Stimulated activated CD4-positive, alpha-beta T cell treated with anti-CD3 and anti-CD28 coated beads, Interleukin-4, amount 100 ng/mL, for 1 hour (primary cell): ENCODE measurements at regions not wholly inside any gene's neighbourhood (a gene's known extent, or its start where the extent isn't known, plus 50 kb on each side); places are given as distances from the start of the nearest gene placed in this dataset.
"Not testable (repeated sequence)": the region's sequence is repeated elsewhere in the genome, so short reads cannot be mapped to it uniquely, and the experiment has no call there.

Experiments used
- DNase-seq: peaks from one replicate; pipeline ENCODE4 v3.0.0-alpha.2; 2020

GRCh38 chr5:112534067-112534583 lies 115.0 kb upstream of the EPB41L4A start:
- DNase-seq = no peak

GRCh38 chr5:112534611-112535255 lies 115.7 kb upstream of the EPB41L4A start:
- DNase-seq = no peak

DNA sequence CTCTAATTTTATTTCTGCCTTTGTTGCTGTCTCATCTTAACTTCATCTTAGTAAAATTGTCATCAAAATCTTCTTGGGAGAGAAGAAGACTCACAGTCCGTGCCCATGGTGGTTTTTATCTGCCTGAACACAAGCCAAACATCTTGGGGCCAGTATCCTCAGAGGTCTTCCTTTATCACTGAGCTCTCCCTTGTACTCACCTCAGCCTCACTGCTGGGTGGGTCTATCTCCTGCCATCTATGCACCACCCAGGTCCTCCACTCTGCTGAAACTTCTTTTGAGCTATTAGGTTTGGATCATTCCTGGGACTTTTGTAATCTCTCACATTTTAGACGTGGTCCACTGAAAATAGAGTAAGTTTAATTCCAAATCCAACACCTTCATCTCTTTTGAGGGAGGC lies 116.3 kb upstream of the EPB41L4A start:
- DNase-seq = no peak

DNA sequence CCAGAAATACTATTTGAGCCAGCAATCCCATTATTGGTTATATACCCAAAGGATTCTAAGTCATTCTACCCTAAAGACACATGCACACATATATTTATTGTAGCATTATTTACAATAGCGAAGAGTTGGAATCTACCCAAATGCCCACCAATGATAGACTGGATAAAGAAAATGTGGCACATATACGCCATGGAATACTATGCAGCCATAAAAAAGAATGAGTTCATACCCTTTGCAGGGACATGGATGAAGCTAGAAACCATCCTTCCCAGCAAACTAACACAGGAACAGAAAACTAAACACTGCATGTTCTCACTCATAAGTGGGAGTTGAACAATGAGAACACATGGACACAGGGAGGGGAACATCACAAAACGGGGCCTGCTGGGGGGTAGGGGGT lies 125.5 kb upstream of the EPB41L4A start:
- DNase-seq = not testable (repeated sequence)

DNA sequence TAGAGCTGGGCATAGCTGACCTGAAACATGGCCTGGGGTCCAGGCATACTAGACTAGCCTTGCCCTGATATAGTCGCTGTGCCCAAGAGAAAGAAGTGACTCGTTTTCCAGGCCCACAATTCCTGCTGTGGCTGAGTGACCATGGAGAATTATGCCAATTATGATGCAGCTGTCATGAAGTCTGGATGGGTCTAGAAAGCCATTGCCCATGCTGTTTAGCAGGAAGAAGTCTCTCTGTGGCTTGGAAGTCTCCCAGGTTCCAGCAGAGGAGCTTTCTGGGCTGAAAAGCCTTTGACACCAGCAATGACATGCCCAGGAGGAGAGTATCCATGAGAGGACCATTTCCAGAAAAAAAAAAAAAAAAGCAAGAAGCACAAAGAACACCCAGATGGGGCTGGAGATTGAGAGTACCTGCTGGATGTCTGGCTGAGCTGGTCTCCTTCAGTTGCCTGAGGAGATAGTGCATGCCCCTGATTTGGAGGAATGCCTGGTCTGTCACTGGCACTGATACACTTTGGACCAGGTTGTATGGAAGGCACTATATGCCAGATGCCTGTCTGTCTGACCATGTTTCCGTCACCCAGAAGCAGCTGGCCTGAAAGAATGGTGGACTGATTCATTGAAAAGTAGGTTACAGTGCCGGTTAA lies 128.0 kb upstream of the EPB41L4A start:
- DNase-seq = no peak

DNA sequence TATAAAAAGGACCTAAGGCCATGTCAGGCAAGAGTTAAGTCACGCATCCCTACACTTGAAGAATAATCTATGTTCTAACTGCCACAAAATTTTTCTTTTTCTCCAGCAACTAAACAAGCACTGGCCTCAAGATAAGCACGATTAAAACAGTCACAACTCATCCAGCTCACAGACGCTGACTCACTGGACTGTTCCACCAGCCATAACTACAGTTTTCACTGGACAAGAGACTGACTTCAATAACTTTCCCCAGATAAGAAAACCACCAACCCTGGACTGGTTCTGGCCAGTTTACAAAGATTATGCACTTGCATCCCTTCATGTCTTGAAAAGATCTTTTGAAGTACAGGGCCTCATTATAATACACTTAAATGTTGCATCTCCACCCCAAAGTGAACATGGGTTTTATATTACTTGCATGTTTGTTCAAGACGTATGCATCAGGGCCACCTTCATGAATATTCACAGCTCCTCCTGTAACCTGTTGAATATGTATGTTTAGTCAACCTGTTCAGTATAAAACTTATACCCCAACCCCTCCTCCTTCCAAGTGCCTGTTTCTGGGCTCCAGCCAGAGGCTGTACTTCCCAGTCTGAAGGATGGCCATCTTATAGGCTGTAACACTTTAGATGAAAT lies 129.3 kb upstream of the EPB41L4A start:
- no peak for DNase-seq

DNA sequence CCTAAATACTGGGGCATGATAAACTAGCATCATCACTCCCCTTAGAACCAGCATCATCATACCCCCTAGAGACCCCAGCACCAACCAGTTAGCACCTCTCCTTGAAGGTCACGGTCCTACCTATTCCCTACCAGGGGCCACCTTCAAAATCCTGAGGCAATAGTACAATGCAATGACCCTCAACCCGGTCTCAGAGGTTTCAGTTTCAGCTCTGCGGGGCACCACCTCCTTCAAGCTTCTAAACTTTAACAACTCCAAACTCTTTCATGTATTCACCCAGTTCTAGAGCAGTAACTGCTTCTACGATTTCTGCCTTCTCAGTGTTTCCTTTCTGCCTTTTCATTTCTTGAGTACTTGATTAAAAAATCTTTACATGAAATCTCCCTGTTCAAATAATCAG lies 130.1 kb upstream of the EPB41L4A start:
- DNase-seq = no peak

- no peak for DNase-seq
These were observed 130.6 kb upstream of the EPB41L4A start for GRCh38 chr5:112549605-112550166.

DNA sequence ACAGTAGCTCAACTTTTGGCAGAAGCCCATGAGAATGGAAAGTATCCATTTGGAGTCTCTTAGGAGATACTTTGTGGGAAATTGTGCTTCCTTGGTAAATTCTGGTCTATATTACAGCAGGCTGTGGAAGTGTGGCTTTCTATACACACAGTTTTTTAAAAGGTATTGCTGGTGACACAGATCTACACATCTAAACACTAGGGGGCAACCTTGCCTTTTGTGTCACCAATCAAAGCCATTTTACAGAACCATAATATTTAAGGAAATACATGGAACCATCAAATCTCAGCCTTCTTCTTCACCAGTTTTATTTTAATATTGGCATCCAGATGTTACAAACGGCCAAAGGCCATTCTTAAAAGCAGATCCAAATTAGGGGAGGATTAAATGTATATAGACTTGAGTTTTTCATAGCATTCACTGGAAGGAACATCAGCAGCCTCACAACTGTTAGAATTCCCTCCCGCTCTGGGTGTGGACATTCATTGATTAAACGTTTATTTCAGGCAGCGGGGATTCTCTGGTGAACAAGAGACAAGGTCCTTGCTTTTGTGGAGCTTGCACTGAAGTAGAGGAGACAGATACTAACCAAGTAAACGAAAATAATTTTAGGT lies 132.4 kb upstream of the EPB41L4A start:
- DNase-seq = no peak

DNA sequence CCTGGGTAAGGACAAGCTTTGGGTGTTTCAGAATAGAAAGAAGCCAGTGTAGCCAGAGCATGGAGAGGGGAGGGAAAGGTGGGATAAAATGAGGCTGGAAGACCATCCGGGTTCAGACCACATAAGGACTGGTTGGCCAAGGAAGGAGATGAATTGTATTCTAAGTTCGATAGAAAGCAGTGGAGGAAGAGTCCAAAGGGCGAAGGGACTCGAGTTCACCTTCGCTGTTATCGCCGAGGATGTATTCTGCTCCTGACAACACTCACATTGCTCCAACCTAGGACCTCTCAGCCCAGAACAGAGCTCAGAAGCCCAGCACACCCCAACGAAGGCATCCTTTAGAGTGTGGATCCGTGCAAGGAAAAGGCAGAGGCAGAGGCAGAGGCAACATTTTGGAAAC lies 133.1 kb upstream of the EPB41L4A start:
- no peak for DNase-seq

- DNase-seq = no peak
These were observed 133.7 kb upstream of the EPB41L4A start for GRCh38 chr5:112552791-112553190.

- DNase-seq = no peak
These were observed 135.3 kb upstream of the EPB41L4A start for GRCh38 chr5:112554101-112554977.

DNA sequence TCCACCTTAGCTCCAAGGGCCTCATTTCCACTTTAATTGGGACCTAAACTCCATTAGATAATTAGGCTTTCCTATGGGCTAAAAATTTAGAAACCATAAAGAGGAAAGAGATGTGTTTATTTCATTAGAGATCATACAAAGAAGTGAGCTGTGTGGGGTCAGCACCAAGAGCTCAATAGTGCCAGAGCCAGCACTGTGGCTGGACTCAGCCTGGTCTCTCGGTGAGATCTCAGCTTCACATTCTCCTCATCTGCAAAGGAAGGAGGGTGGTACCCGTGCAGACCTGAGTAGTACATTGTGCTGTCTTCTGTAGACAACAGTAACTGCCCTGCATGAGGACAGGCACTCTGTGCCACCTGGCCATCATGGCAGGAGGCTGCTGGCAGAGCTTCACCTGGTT lies 136.1 kb upstream of the EPB41L4A start:
- no peak for DNase-seq

GRCh38 chr5:112555691-112556090 lies 136.6 kb upstream of the EPB41L4A start:
- no peak for DNase-seq

DNA sequence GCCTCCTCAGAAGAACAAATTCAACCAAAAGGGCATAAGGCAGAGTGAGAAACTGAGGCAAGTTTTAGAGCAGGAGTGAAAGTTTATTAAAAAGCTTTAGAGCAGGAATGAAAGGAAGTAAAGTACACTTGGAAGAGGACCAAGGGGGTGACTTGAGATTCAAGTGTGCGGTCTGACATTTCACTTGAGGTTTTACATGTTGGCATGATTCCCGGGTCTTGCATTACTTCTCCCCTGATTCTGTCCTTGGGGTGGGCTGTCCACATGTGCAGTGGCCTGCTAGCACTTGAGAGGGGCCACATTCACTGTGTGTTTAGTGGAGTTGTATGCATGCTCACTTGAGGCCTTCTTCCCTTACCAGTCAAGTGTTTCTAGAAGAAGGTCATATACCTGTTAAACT lies 140.4 kb upstream of the EPB41L4A start:
- DNase-seq = not testable (repeated sequence)

DNA sequence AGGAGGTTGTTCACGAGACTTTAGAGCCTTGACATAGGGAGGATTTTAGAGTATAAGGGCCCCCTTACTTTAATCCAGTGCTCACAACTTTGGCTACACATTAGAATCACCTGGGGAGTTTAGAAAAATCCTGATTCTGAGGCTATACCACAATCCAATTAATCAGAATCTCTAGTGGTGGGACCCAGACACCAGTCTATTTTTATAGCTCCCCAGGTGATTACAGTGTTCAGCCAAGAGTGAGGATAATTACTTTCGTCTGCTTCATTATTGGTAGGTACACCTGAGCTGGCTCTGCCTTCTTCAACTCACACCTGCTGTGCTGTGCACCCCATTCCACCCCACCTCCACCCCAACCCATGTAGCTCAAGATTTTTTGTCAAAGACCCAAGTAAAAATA lies 141.3 kb upstream of the EPB41L4A start:
- DNase-seq = no peak

GRCh38 chr5:112563169-112563826 lies 144.2 kb upstream of the EPB41L4A start:
- DNase-seq = no peak

DNA sequence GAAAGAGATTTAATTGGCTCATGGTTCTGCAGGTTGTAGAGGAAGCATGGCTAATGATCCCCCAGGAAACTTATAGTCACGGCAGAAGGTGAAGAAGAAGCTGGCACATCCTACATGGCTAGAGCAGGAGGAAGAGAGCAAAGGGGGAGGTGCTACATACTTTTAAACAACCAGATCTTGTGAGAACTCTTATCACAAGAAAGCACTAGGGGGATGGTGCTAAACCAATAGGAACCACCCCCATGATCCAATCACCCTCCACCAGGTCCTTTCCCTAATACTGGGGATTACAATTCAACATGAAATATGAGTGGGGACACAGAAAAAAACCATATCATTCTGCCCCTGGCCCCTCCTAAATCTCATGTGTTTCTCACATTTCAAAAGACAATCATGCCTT lies 147.2 kb upstream of the EPB41L4A start:
- DNase-seq = no peak

GRCh38 chr5:112569596-112569995 lies 150.5 kb upstream of the EPB41L4A start:
- DNase-seq = no peak

- no peak for DNase-seq
These were observed 151.8 kb upstream of the EPB41L4A start for GRCh38 chr5:112570708-112571444.

- no peak for DNase-seq
These were observed 154.4 kb upstream of the EPB41L4A start for GRCh38 chr5:112573441-112573840.
